GM19452 (cell line): ENCODE measurements at regions not wholly inside any gene's neighbourhood (a gene's known extent, or its start where the extent isn't known, plus 50 kb on each side); places are given as distances from the start of the nearest gene placed in this dataset.
"Not testable (repeated sequence)": the region's sequence is repeated elsewhere in the genome, so short reads cannot be mapped to it uniquely, and the experiment has no call there.

Experiments used
- ATAC-seq: cut with Tn5 transposase; IDR thresholded peaks from one replicate; pipeline ENCODE4 v1.9.1; 2021; ENCODE audit not compliant: unreplicated experiment

GRCh38 chr6:81625216-81625615, 127.3 kb downstream of the TENT5A start:
- ATAC-seq, result no peak

DNA sequence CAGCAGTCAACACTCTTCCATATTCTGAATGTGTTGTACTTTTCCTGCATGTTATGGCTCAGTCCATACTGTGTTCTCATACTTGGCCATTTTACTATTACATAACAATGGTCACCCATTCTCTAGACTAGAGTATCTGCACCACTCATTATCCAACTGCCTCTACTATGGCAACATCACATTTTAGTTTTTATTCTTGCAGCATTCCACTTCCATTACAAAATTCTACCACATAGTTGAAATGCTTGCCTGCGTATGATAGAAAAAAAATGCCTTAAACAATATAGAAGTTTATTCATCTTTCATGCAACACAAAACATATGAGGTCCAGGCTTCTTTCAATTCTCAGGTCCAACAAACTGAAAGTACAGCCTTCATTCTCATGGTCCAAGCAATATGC, 128.0 kb downstream of the TENT5A start:
- ATAC-seq, result no peak

GRCh38 chr6:81623106-81623759, 129.2 kb downstream of the TENT5A start:
- no peak for ATAC-seq

GRCh38 chr6:81621816-81622395, 130.6 kb downstream of the TENT5A start:
- no peak for ATAC-seq

DNA sequence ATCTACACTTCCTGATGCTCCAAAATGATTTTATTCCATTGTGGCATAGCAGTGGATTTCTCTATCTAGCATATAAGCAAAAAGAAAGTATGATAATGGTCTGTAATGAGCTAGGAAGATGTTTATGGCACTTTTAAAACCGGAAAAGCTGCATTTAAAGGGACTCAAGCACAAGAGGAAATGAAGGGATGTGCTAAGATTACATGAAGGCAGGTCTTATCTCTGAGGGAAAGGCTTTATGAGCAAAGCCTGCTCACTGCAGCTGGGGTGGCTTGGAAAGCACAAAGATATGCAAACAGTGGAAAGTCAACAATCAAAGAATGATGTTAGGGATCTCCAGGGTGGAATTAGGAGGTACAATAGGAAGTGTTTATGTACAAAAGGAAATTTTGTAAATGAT, 138.2 kb downstream of the TENT5A start:
- no peak for ATAC-seq

DNA sequence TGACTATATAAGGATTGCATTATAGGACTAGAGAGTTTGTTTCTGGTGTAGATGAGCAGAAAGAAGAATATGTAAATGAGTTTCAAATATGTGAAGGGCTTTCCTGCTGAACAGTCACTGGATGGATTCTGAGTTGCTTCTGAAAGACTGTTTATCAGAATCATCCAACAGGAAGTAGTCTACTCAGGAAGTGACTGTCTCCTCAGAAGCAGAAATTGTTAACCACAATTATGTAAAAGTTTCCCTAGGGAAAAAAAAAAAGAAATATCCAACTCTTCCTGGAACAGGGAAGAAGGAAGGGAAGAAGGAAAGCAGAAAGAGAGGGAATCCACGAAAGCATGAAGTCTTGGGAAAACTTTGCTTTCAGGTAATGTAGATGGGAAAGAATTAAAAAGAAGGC, 138.9 kb downstream of the TENT5A start:
- ATAC-seq, result no peak

DNA sequence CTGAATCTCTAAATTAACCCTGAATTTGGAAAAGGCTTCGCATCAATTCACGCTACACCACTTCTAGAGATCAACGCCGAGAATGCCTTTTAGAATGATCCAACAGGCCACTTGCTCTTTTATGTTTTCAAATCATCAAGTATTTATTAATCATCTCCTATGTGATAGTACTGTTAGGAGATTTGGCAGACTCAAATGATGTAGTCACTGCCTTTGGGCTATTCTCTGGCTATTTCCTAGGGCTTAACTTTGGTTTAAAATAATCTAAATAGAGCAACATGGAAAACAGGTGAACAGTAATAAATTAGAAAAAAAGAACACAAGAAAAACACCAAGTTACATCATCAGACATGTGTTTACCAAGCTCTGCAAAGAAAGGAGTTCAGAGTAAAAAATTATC, 140.3 kb downstream of the TENT5A start:
- no peak for ATAC-seq

DNA sequence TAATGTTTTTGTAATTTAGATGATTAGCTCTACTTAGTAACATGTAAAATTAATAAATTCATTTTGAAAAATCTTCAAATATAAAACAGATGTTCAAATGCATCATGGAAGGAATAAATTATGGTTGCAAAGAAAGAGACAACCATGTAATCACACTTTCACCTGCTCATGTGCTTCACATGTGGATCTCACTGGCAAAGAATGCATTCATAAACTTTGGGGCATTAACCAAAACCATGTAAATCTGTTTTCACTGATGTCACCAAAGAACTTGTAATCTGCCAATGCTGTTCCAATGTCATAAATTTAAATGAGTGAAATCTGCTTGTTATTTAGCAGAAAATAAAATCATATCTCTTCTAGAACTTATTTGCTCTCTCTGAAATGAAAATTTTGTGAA, 142.7 kb downstream of the TENT5A start:
- ATAC-seq, result no peak

- ATAC-seq, result no peak
These were observed 143.7 kb downstream of the TENT5A start for GRCh38 chr6:81608776-81609175.

DNA sequence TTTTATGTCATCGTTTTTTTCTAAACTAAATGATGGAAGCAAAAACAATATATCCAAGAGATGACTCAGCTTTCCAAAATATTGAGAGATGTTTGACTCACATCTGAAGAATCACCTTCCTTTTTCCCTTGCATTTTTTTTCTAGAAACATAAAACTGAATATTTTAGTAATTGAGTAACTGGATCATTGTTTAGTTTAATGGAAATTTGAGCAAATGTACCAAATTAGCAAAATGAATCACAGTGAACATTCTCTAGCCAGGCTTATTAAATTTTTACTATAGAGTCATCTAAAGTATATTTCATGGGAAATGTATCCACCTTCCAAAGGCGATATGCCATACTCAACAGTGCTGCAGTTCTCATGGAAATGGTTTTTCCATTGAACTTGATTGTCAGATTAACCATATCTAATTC, 145.5 kb downstream of the TENT5A start:
- ATAC-seq, result no peak

DNA sequence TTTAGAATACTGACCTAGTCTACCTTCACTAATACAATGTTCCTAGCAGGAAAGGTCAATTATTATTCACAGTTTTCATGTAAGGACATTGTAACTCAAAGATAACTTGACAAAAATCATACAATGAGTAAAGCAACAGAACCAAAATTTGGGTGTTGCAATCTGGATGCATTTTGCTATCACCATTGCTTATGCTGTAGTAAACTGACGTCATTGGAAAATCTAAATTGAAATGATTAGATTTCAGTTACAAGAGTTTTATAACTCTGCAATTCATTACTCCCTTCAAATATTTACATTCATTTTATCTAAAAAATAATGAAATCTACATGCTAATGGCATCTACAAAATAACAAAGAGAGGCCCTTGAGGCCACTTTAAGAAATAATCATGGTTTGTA, 147.0 kb downstream of the TENT5A start:
- ATAC-seq, result no peak

DNA sequence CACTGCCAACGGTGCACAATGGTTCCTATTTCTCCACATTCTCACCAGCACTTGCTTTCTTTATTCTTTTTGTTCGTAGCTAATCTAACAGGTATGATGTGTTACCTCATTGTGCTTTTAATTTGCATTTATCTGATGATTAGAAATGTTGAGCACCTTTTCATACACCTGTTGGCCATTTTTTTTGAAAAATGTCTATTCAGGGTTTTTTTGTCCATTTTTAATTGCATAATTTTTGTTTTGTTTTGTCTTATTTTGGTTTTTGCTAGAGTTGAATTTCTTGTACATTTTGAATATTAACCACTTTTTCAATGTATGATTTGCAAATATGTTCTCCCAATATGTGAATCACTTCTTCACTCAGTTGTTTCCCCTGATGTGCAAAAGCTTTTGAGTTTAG, 150.6 kb downstream of the TENT5A start:
- ATAC-seq, result no peak

- not testable (repeated sequence) for ATAC-seq
These were observed 152.0 kb downstream of the TENT5A start for GRCh38 chr6:81600488-81600887.

DNA sequence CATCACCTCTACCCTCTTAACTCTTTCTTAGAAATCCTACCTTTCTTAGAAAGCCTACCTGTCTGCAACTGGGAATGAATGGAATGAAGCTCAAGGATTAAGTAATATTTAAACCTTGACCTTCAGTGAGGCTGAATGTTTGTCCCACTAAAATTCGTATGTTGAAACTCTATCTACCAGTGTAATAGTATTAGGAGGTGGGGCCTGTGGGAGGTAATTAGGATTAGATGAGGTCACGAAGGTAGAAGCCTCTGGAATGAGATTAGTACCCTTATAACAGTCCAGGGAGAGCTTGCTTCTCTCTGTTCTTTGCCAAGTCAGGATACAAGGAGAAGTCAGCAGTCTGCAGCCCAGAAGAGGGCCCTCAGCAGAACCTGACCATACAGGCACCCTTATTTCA, 158.0 kb downstream of the TENT5A start:
- no peak for ATAC-seq

DNA sequence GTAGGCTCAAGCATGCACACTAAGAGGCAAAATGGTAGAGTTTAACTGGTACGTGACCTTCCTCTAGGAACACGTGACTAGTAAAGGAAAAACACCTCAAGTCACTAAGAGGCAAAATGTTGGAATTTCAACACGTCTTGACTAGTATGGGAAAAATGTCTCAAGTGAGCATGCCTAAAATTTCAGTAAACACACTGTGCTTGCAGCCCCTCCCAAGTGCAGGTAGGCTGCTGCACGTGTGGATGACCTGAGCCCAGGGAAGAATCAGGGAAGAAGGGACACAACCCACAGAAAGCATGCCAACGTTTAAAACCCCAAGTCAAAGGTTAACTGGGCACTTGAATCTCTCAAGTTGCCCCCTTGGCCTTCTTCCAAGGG, 162.2 kb downstream of the TENT5A start:
- ATAC-seq, result no peak

DNA sequence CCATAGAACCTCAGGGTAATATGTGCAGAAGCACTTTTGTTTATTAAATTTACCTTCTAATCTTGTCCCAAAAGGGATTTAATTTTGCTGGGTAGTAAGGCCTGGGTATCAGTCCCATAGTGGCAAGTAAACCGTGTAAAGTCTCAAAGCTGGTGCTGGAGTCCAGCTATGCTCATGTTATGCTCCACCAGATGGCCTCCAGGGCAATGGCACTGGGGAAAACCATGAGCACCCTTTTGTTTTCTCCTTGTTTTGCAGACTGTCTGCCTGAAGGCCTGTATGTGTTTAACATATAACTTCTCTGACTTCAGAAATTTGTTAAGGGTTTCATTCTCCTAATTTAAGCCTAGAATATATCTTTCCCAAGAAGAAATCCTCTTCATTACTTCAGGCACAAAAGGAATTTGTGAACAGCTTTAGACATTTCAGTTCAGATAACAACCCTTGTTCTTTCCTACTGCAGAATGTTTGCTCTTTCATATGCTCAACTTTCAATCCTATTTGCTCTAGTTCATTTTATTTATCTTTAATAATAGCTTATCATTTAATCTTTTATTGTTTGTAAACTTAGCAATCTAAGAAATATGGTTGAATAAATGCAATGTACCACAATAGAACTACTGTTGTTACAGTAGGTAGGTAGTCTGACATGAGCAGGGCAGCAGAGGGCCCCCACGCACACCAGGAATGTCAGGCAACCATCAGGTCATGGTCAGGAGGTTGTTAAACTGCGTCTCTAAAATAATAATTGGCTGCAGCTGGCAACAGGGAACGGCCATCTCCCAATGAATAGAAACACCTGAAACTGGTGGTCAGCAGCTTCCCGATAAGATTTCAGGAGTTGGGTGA, 162.8 kb downstream of the TENT5A start:
- ATAC-seq, result no peak

DNA sequence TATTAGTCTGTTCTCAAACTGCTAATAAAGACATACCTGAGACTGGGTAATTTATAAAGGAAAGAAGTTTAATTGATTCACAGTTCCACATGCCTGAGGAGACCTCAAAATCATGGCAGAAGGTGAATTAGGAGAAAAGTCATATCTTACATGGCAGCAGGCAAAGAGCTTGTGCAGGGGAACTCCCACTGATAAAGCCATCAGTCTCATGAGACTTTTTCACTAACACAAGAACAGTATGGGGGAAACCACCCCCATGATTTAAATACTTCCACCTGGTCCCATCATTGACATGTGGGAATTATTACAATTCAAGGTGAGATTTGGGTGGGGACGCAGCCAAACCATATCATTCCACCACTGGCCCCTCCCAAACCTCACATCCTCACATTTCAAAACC, 166.8 kb downstream of the TENT5A start:
- ATAC-seq, result not testable (repeated sequence)

DNA sequence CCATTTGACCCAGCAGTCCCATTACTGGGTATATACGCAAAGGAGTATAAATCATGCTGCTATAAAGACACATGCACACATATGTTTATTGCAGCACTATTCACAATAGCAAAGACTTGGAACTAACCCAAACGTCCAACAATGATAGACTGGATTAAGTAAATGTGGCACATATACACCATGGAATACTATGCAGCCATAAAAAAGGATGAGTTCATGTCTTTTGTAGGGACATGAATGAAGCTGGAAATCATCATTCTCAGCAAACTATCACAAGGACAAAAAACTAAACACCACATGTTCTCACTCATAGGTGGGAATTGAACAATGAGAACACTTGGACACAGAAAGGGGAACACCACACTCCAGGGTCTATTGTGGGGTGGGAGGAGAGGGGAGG, 168.3 kb downstream of the TENT5A start:
- not testable (repeated sequence) for ATAC-seq

GRCh38 chr6:81575442-81575841, 177.0 kb downstream of the TENT5A start:
- no peak for ATAC-seq

GRCh38 chr6:81572020-81572419, 180.5 kb downstream of the TENT5A start:
- no peak for ATAC-seq

DNA sequence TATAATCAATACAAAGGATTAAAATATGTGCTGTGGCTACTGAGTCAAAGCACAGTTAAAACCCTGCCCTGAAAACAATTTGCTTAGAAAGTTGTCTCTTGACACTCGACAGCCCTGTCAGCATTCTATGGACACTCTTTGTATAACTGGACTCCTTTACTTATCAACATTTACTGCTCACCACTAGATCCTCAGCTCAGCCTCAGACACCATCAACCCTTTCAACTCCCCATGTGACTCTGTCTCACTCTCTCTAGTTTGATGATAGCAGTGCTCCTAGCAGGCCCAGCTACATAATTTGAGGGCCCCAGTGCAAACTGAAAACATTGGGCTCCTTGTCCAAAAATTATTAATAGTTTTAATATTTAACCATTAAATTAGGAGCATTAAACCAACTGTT, 181.8 kb downstream of the TENT5A start:
- no peak for ATAC-seq

DNA sequence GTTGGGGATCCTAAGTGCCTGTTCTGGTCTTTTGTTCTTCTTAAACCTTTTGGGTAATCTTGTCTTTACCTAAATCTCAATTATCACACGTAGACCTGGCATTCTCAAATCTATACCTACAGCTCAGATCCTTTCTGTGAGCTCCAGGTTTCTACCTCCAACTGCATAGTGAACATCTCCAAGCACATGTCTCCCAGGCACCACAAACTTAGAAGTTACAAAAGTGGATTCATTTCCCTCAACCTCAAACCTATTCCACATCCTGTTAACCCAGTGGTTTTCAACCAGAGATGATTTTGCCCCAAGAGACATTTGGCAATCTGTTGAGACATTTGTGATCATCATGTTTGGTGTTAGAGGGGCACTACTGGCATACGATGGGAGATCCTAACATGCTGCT, 183.5 kb downstream of the TENT5A start:
- no peak for ATAC-seq
